COLO668 (cell line): ENCODE measurements at regions not wholly inside any gene's neighbourhood (a gene's known extent, or its start where the extent isn't known, plus 50 kb on each side); places are given as distances from the start of the nearest gene placed in this dataset.

Source experiments
- DNase-seq: peaks from one replicate; lab custom pipeline; 2025; ENCODE audit not compliant: unreplicated experiment; lab: John Stamatoyannopoulos, UW

- no peak for DNase-seq
Measured at GRCh38 chr2:173666171-173666888, 298.8 kb downstream of the SP3 start.

GRCh38 chr2:173667014-173667413 is 298.2 kb downstream of the SP3 start:
- DNase-seq = no peak

- DNase-seq = peak; percentile 21
Measured at GRCh38 chr2:173667415-173667814, 297.8 kb downstream of the SP3 start.

GRCh38 chr2:173669271-173669853 is 295.8 kb downstream of the SP3 start:
- DNase-seq = no peak

- no peak for DNase-seq
Measured at GRCh38 chr2:173669888-173670287, 295.3 kb downstream of the SP3 start.

GRCh38 chr2:173672573-173673340 is 292.4 kb downstream of the SP3 start:
- no peak for DNase-seq

GRCh38 chr2:173673640-173674039 is 291.5 kb downstream of the SP3 start:
- DNase-seq = no peak

GRCh38 chr2:173676647-173677046 is 288.5 kb downstream of the SP3 start:
- DNase-seq = no peak

- DNase-seq = no peak
Measured at GRCh38 chr2:173678186-173678585, 287.0 kb downstream of the SP3 start.

GRCh38 chr2:173680574-173680973 is 284.6 kb downstream of the SP3 start:
- DNase-seq = no peak

- no peak for DNase-seq
Measured at GRCh38 chr2:173681881-173682650, 283.1 kb downstream of the SP3 start.

GRCh38 chr2:173684896-173685459 is 280.2 kb downstream of the SP3 start:
- no peak for DNase-seq

- no peak for DNase-seq
Measured at GRCh38 chr2:173690349-173690748, 274.8 kb downstream of the SP3 start.

- DNase-seq = no peak
Measured at GRCh38 chr2:173692068-173692467, 273.1 kb downstream of the SP3 start.

- DNase-seq = no peak
Measured at GRCh38 chr2:173693044-173693589, 272.1 kb downstream of the SP3 start.

- no peak for DNase-seq
Measured at GRCh38 chr2:173696274-173696673, 268.9 kb downstream of the SP3 start.

GRCh38 chr2:173697929-173698328 is 267.2 kb downstream of the SP3 start:
- no peak for DNase-seq

- no peak for DNase-seq
Measured at GRCh38 chr2:173705656-173706055, 259.5 kb downstream of the SP3 start.

GRCh38 chr2:173706936-173707335 is 258.2 kb downstream of the SP3 start:
- no peak for DNase-seq

- DNase-seq = no peak
Measured at GRCh38 chr2:173708806-173709205, 256.4 kb downstream of the SP3 start.

GRCh38 chr2:173711816-173712215 is 253.4 kb downstream of the SP3 start:
- DNase-seq = no peak
